Activated naive CD8-positive, alpha-beta T cell (primary cell): ENCODE measurements at regions not wholly inside any gene's neighbourhood (a gene's known extent, or its start where the extent isn't known, plus 50 kb on each side); places are given as distances from the start of the nearest gene placed in this dataset.
"Not testable (repeated sequence)": the region's sequence is repeated elsewhere in the genome, so short reads cannot be mapped to it uniquely, and the experiment has no call there.

Experiments
- H3K27ac Mint-ChIP-seq: one replicate; pipeline ENCODE4 v1.8.0; 2021; ENCODE audit warnings: mixed read lengths
- H3K27me3 Mint-ChIP-seq: one replicate; pipeline ENCODE4 v1.8.0; 2021; ENCODE audit warnings: mixed read lengths
- H3K36me3 Mint-ChIP-seq: one replicate; pipeline ENCODE4 v1.8.0; 2021; ENCODE audit warnings: mixed read lengths
- H3K4me1 Mint-ChIP-seq: one replicate; pipeline ENCODE4 v1.8.0; 2021; ENCODE audit warnings: low read depth, mixed read lengths
- H3K4me3 Mint-ChIP-seq: one replicate; pipeline ENCODE4 v1.8.0; 2021; ENCODE audit warnings: mild to moderate bottlenecking, mixed read lengths
- H3K9me3 Mint-ChIP-seq: one replicate; pipeline ENCODE4 v1.8.0; 2021; ENCODE audit warnings: low read depth, mixed read lengths

- not testable (repeated sequence) for H3K4me3 Mint-ChIP-seq, H3K27me3 Mint-ChIP-seq, H3K36me3 Mint-ChIP-seq, H3K9me3 Mint-ChIP-seq, H3K27ac Mint-ChIP-seq, H3K4me1 Mint-ChIP-seq
These were observed 773.5 kb upstream of the TPTE start for GRCh38 chr21:9747870-9748269.

- not testable (repeated sequence) for H3K4me3 Mint-ChIP-seq, H3K4me1 Mint-ChIP-seq, H3K36me3 Mint-ChIP-seq, H3K27me3 Mint-ChIP-seq, H3K9me3 Mint-ChIP-seq, H3K27ac Mint-ChIP-seq
These were observed 772.9 kb upstream of the TPTE start for GRCh38 chr21:9748451-9748850.

- not testable (repeated sequence) for H3K9me3 Mint-ChIP-seq, H3K4me1 Mint-ChIP-seq, H3K27ac Mint-ChIP-seq, H3K4me3 Mint-ChIP-seq, H3K27me3 Mint-ChIP-seq, H3K36me3 Mint-ChIP-seq
These were observed 771.6 kb upstream of the TPTE start for GRCh38 chr21:9749741-9750230.

- H3K36me3 Mint-ChIP-seq: no peaks in the 10 kb centered on the region
- no peaks in the 10 kb centered on the region for H3K27me3 Mint-ChIP-seq
- peaks cover 3% of the 10 kb centered on the region for H3K9me3 Mint-ChIP-seq
- no peak overlapping the region for H3K27ac Mint-ChIP-seq
- H3K4me1 Mint-ChIP-seq: no peaks in the 10 kb centered on the region
- H3K4me3 Mint-ChIP-seq: no peak overlapping the region
These were observed 770.9 kb upstream of the TPTE start for GRCh38 chr21:9750341-9751086.

GRCh38 chr21:9751087-9751585 lies 770.2 kb upstream of the TPTE start:
- H3K27ac Mint-ChIP-seq, H3K4me1 Mint-ChIP-seq, H3K36me3 Mint-ChIP-seq, H3K9me3 Mint-ChIP-seq, H3K27me3 Mint-ChIP-seq, H3K4me3 Mint-ChIP-seq: not testable (repeated sequence)

GRCh38 chr21:9752028-9752427 lies 769.4 kb upstream of the TPTE start:
- not testable (repeated sequence) for H3K27me3 Mint-ChIP-seq, H3K9me3 Mint-ChIP-seq, H3K36me3 Mint-ChIP-seq, H3K27ac Mint-ChIP-seq, H3K4me3 Mint-ChIP-seq, H3K4me1 Mint-ChIP-seq

GRCh38 chr21:9753441-9753840 lies 767.9 kb upstream of the TPTE start:
- not testable (repeated sequence) for H3K36me3 Mint-ChIP-seq, H3K27me3 Mint-ChIP-seq, H3K4me3 Mint-ChIP-seq, H3K9me3 Mint-ChIP-seq, H3K4me1 Mint-ChIP-seq, H3K27ac Mint-ChIP-seq

- Mint-ChIP-seq H3K27me3 (no peaks in the 10 kb centered on the region), H3K9me3 (peaks cover under 1% of the 10 kb centered on the region), H3K4me3 (no peak overlapping the region), H3K36me3 (no peaks in the 10 kb centered on the region), H3K27ac (no peak overlapping the region), H3K4me1 (no peaks in the 10 kb centered on the region)
These were observed 767.4 kb upstream of the TPTE start for GRCh38 chr21:9753943-9754342.

- not testable (repeated sequence) for H3K4me1 Mint-ChIP-seq, H3K9me3 Mint-ChIP-seq, H3K27me3 Mint-ChIP-seq, H3K36me3 Mint-ChIP-seq, H3K27ac Mint-ChIP-seq, H3K4me3 Mint-ChIP-seq
These were observed 766.9 kb upstream of the TPTE start for GRCh38 chr21:9754434-9754833.

- H3K36me3 Mint-ChIP-seq: no peaks in the 10 kb centered on the region
- H3K4me3 Mint-ChIP-seq: no peak overlapping the region
- H3K4me1 Mint-ChIP-seq: no peaks in the 10 kb centered on the region
- no peaks in the 10 kb centered on the region for H3K9me3 Mint-ChIP-seq
- H3K27me3 Mint-ChIP-seq: no peaks in the 10 kb centered on the region
- no peak overlapping the region for H3K27ac Mint-ChIP-seq
These were observed 765.8 kb upstream of the TPTE start for GRCh38 chr21:9755611-9756010.

- H3K27ac Mint-ChIP-seq: no peak overlapping the region
- H3K4me1 Mint-ChIP-seq: no peaks in the 10 kb centered on the region
- no peak overlapping the region for H3K4me3 Mint-ChIP-seq
- no peaks in the 10 kb centered on the region for H3K9me3 Mint-ChIP-seq
- H3K36me3 Mint-ChIP-seq: no peaks in the 10 kb centered on the region
- H3K27me3 Mint-ChIP-seq: no peaks in the 10 kb centered on the region
These were observed 764.7 kb upstream of the TPTE start for GRCh38 chr21:9756677-9757076.

- H3K36me3 Mint-ChIP-seq, H3K9me3 Mint-ChIP-seq, H3K27ac Mint-ChIP-seq, H3K4me3 Mint-ChIP-seq, H3K27me3 Mint-ChIP-seq, H3K4me1 Mint-ChIP-seq: not testable (repeated sequence)
These were observed 764.3 kb upstream of the TPTE start for GRCh38 chr21:9757118-9757517.

GRCh38 chr21:9757572-9757971 lies 763.8 kb upstream of the TPTE start:
- not testable (repeated sequence) for H3K9me3 Mint-ChIP-seq, H3K4me3 Mint-ChIP-seq, H3K27ac Mint-ChIP-seq, H3K27me3 Mint-ChIP-seq, H3K36me3 Mint-ChIP-seq, H3K4me1 Mint-ChIP-seq

- H3K36me3 Mint-ChIP-seq: no peaks in the 10 kb centered on the region
- no peak overlapping the region for H3K27ac Mint-ChIP-seq
- H3K27me3 Mint-ChIP-seq: no peaks in the 10 kb centered on the region
- H3K9me3 Mint-ChIP-seq: no peaks in the 10 kb centered on the region
- H3K4me3 Mint-ChIP-seq: no peak overlapping the region
- no peaks in the 10 kb centered on the region for H3K4me1 Mint-ChIP-seq
These were observed 763.2 kb upstream of the TPTE start for GRCh38 chr21:9758141-9758540.

GRCh38 chr21:9758888-9759287 lies 762.5 kb upstream of the TPTE start:
- H3K27ac Mint-ChIP-seq: no peak overlapping the region
- H3K27me3 Mint-ChIP-seq: no peaks in the 10 kb centered on the region

GRCh38 chr21:9759972-9760371 lies 761.4 kb upstream of the TPTE start:
- Mint-ChIP-seq H3K4me3 (no peak overlapping the region), H3K27ac (no peak overlapping the region), H3K36me3 (no peaks in the 10 kb centered on the region), H3K9me3 (no peaks in the 10 kb centered on the region), H3K4me1 (no peaks in the 10 kb centered on the region), H3K27me3 (no peaks in the 10 kb centered on the region)

More at GRCh38 chr21:9758888-9759287, 762.5 kb upstream of the TPTE start:
- no peaks in the 10 kb centered on the region for H3K4me1 Mint-ChIP-seq
- no peak overlapping the region for H3K4me3 Mint-ChIP-seq
- no peaks in the 10 kb centered on the region for H3K36me3 Mint-ChIP-seq
- no peaks in the 10 kb centered on the region for H3K9me3 Mint-ChIP-seq
